WTC11 (cell line): ENCODE measurements at regions not wholly inside any gene's neighbourhood (a gene's known extent, or its start where the extent isn't known, plus 50 kb on each side); places are given as distances from the start of the nearest gene placed in this dataset.

Experiments used
- ATAC-seq: fragments of 200-7000 bp; cut with Tn5 transposase; 2 replicates; pipeline ENCODE4 v1.10.0; 2021; ENCODE audit warnings: mild to moderate bottlenecking, moderate library complexity
- CTCF ChIA-PET: fragments of 300-600 bp; sonication (Branson Sonifier 250); formaldehyde crosslinking; loops from one replicate; lab custom pipeline; 2021; ENCODE audit warnings: antibody characterized with exemption; lab: Charles Lee
- POLR2A ChIA-PET: fragments of 350-600 bp; sonication (Branson Sonifier 250); formaldehyde crosslinking; loops from one replicate; lab custom pipeline; 2021; ENCODE audit warnings: antibody characterized with exemption; lab: Charles Lee
- DNase-seq: peaks from one replicate; pipeline ENCODE4 v3.0.0; 2021; ENCODE audit warnings: low spot score
- H3K27ac Mint-ChIP-seq: 2 replicates; pipeline ENCODE4 v1.8.0; 2021; ENCODE audit warnings: mixed read lengths
- H3K27me3 Mint-ChIP-seq: 2 replicates; pipeline ENCODE4 v1.8.0; 2021; ENCODE audit warnings: low read depth, mild to moderate bottlenecking, moderate library complexity, mixed read lengths
- H3K36me3 Mint-ChIP-seq: 2 replicates; pipeline ENCODE4 v1.8.0; 2021; ENCODE audit warnings: mixed read lengths
- H3K4me1 Mint-ChIP-seq: 2 replicates; pipeline ENCODE4 v1.8.0; 2022; ENCODE audit warnings: mixed read lengths
- H3K4me3 Mint-ChIP-seq: 2 replicates; pipeline ENCODE4 v1.8.0; 2021; ENCODE audit warnings: mild to moderate bottlenecking, moderate library complexity, mixed read lengths
- H3K9me3 Mint-ChIP-seq: 2 replicates; pipeline ENCODE4 v1.8.0; 2021; ENCODE audit warnings: mixed read lengths
- ATF1 ChIP-seq: sonication (generic); formaldehyde crosslinking; IDR thresholded peaks from 2 replicates; pipeline ENCODE4 v1.8.1; 2023; ENCODE audit warnings: mild to moderate bottlenecking, moderate library complexity, missing genetic modification reagents
- CBFB ChIP-seq: sonication (generic); formaldehyde crosslinking; IDR thresholded peaks from 2 replicates; pipeline ENCODE4 v1.8.1; 2022; ENCODE audit warnings: mild to moderate bottlenecking, low read depth, missing genetic modification reagents
- CREB1 ChIP-seq: sonication (generic); formaldehyde crosslinking; IDR thresholded peaks from 2 replicates; pipeline ENCODE4 v1.8.0; 2023; ENCODE audit warnings: mild to moderate bottlenecking, missing genetic modification reagents
- ETV6 ChIP-seq: sonication (generic); formaldehyde crosslinking; IDR thresholded peaks from 2 replicates; pipeline ENCODE4 v1.8.1; 2022; ENCODE audit warnings: mild to moderate bottlenecking, missing genetic modification reagents
- KAT7 ChIP-seq: sonication (generic); formaldehyde crosslinking; IDR thresholded peaks from 2 replicates; pipeline ENCODE4 v1.8.1; 2023; ENCODE audit warnings: missing genetic modification reagents, mild to moderate bottlenecking, borderline replicate concordance
- MYBL2 ChIP-seq: sonication (generic); formaldehyde crosslinking; IDR thresholded peaks from 2 replicates; pipeline ENCODE4 v1.8.1; 2023; ENCODE audit warnings: mild to moderate bottlenecking, moderate library complexity, missing genetic modification reagents
- NFE2L1 ChIP-seq: sonication (generic); formaldehyde crosslinking; IDR thresholded peaks from 2 replicates; pipeline ENCODE4 v1.8.1; 2023; ENCODE audit warnings: missing genetic modification reagents
- NFYB ChIP-seq: sonication (generic); formaldehyde crosslinking; conservative IDR thresholded peaks from 2 replicates; pipeline ENCODE4 v1.8.0; 2022; ENCODE audit warnings: low read depth, missing genetic modification reagents
- OVOL2 ChIP-seq: fragments of 250-450 bp; sonication (Bioruptor Pico); IDR thresholded peaks from 2 replicates; pipeline ENCODE4 v1.9.0; 2021; ENCODE audit warnings: mild to moderate bottlenecking, borderline replicate concordance
- PRRX2 ChIP-seq: fragments of 250-450 bp; sonication (Bioruptor Pico); IDR thresholded peaks from 2 replicates; pipeline ENCODE4 v1.8.0; 2021; ENCODE audit warnings: mild to moderate bottlenecking
- SMAD3 ChIP-seq: sonication (generic); formaldehyde crosslinking; IDR thresholded peaks from 2 replicates; pipeline ENCODE4 v1.8.0; 2022; ENCODE audit warnings: missing genetic modification reagents, mild to moderate bottlenecking, borderline replicate concordance
- SP1 ChIP-seq: sonication (generic); formaldehyde crosslinking; conservative IDR thresholded peaks from 2 replicates; pipeline ENCODE4 v1.8.1; 2022; ENCODE audit warnings: missing genetic modification reagents
- ZNF121 ChIP-seq: sonication (generic); formaldehyde crosslinking; IDR thresholded peaks from 2 replicates; pipeline ENCODE4 v1.8.0; 2023; ENCODE audit warnings: missing genetic modification reagents
- ZNF138 ChIP-seq: sonication (generic); formaldehyde crosslinking; conservative IDR thresholded peaks from 2 replicates; pipeline ENCODE4 v1.8.1; 2022; ENCODE audit warnings: mild to moderate bottlenecking, moderate library complexity, missing genetic modification reagents
- ZNF263 ChIP-seq: sonication (generic); formaldehyde crosslinking; IDR thresholded peaks from 2 replicates; pipeline ENCODE4 v1.8.1; 2022; ENCODE audit warnings: low read depth, mild to moderate bottlenecking, moderate library complexity, missing genetic modification reagents
- TF ChIP-seq, protein P1 (sequence below): sonication (generic); formaldehyde crosslinking; IDR thresholded peaks from 2 replicates; pipeline ENCODE4 v1.8.0; 2023; ENCODE audit warnings: missing genetic modification reagents, mild to moderate bottlenecking, borderline replicate concordance
- TF ChIP-seq, protein P2 (sequence below): fragments of 200-600 bp; IDR thresholded peaks from 2 replicates; pipeline ENCODE4 v1.8.0; 2022; ENCODE audit warnings: antibody characterized with exemption
- TF ChIP-seq, protein P3 (sequence below): sonication (generic); formaldehyde crosslinking; IDR thresholded peaks from 2 replicates; pipeline ENCODE4 v1.8.0; 2022; ENCODE audit warnings: mild to moderate bottlenecking, missing genetic modification reagents
- TF ChIP-seq, protein P4 (sequence below): sonication (generic); formaldehyde crosslinking; IDR thresholded peaks from 2 replicates; pipeline ENCODE4 v1.8.0; 2022; ENCODE audit warnings: mild to moderate bottlenecking, missing genetic modification reagents
- TF ChIP-seq, protein P5 (sequence below): fragments of 250-450 bp; sonication (Bioruptor Pico); IDR thresholded peaks from 2 replicates; pipeline ENCODE4 v1.9.0; 2021; ENCODE audit warnings: mild to moderate bottlenecking, borderline replicate concordance
- TF ChIP-seq, protein P6 (sequence below): sonication (generic); formaldehyde crosslinking; IDR thresholded peaks from 2 replicates; pipeline ENCODE4 v1.8.0; 2022; ENCODE audit warnings: mild to moderate bottlenecking, missing genetic modification reagents

DNA sequence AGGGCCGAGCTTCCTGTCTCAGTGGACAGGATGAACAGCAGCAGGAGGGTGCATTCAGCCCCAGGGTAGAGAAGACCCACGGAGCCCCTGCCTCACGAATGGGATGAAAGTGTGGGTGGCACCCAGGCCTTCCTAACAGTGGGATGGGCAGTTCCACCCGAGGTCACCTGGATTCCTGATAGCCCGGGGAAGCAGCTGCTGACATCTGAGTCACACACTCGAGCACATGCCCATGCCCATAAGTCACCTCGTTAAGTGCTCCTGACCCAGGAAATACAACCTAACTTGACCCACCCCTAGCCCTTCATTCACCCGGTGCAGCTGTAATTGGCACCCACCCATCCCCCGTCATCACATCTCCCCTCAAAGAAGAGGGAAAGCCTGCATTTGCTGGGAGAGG lies 85.3 kb upstream of the FOXF1 start (continued):
- TF ChIP-seq, protein P1, sequence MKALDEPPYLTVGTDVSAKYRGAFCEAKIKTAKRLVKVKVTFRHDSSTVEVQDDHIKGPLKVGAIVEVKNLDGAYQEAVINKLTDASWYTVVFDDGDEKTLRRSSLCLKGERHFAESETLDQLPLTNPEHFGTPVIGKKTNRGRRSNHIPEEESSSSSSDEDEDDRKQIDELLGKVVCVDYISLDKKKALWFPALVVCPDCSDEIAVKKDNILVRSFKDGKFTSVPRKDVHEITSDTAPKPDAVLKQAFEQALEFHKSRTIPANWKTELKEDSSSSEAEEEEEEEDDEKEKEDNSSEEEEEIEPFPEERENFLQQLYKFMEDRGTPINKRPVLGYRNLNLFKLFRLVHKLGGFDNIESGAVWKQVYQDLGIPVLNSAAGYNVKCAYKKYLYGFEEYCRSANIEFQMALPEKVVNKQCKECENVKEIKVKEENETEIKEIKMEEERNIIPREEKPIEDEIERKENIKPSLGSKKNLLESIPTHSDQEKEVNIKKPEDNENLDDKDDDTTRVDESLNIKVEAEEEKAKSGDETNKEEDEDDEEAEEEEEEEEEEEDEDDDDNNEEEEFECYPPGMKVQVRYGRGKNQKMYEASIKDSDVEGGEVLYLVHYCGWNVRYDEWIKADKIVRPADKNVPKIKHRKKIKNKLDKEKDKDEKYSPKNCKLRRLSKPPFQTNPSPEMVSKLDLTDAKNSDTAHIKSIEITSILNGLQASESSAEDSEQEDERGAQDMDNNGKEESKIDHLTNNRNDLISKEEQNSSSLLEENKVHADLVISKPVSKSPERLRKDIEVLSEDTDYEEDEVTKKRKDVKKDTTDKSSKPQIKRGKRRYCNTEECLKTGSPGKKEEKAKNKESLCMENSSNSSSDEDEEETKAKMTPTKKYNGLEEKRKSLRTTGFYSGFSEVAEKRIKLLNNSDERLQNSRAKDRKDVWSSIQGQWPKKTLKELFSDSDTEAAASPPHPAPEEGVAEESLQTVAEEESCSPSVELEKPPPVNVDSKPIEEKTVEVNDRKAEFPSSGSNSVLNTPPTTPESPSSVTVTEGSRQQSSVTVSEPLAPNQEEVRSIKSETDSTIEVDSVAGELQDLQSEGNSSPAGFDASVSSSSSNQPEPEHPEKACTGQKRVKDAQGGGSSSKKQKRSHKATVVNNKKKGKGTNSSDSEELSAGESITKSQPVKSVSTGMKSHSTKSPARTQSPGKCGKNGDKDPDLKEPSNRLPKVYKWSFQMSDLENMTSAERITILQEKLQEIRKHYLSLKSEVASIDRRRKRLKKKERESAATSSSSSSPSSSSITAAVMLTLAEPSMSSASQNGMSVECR = no peak
- no peak for TF ChIP-seq CREB1 (CRISPR knock-in tag)
- TF ChIP-seq KAT7 (CRISPR knock-in tag) = no peak
- TF ChIP-seq, protein P2, sequence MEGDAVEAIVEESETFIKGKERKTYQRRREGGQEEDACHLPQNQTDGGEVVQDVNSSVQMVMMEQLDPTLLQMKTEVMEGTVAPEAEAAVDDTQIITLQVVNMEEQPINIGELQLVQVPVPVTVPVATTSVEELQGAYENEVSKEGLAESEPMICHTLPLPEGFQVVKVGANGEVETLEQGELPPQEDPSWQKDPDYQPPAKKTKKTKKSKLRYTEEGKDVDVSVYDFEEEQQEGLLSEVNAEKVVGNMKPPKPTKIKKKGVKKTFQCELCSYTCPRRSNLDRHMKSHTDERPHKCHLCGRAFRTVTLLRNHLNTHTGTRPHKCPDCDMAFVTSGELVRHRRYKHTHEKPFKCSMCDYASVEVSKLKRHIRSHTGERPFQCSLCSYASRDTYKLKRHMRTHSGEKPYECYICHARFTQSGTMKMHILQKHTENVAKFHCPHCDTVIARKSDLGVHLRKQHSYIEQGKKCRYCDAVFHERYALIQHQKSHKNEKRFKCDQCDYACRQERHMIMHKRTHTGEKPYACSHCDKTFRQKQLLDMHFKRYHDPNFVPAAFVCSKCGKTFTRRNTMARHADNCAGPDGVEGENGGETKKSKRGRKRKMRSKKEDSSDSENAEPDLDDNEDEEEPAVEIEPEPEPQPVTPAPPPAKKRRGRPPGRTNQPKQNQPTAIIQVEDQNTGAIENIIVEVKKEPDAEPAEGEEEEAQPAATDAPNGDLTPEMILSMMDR = no peak
- TF ChIP-seq, protein P3, sequence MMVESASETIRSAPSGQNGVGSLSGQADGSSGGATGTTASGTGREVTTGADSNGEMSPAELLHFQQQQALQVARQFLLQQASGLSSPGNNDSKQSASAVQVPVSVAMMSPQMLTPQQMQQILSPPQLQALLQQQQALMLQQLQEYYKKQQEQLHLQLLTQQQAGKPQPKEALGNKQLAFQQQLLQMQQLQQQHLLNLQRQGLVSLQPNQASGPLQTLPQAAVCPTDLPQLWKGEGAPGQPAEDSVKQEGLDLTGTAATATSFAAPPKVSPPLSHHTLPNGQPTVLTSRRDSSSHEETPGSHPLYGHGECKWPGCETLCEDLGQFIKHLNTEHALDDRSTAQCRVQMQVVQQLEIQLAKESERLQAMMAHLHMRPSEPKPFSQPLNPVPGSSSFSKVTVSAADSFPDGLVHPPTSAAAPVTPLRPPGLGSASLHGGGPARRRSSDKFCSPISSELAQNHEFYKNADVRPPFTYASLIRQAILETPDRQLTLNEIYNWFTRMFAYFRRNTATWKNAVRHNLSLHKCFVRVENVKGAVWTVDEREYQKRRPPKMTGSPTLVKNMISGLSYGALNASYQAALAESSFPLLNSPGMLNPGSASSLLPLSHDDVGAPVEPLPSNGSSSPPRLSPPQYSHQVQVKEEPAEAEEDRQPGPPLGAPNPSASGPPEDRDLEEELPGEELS (CRISPR knock-in tag) = no peak
- TF ChIP-seq CBFB (CRISPR knock-in tag) = no peak
- TF ChIP-seq NFYB (CRISPR knock-in tag) = no peak
- TF ChIP-seq SMAD3 (CRISPR knock-in tag) = no peak
- TF ChIP-seq ZNF263 (CRISPR knock-in tag) = no peak
- TF ChIP-seq ATF1 (CRISPR knock-in tag) = no peak
- TF ChIP-seq MYBL2 (CRISPR knock-in tag) = no peak

DNA sequence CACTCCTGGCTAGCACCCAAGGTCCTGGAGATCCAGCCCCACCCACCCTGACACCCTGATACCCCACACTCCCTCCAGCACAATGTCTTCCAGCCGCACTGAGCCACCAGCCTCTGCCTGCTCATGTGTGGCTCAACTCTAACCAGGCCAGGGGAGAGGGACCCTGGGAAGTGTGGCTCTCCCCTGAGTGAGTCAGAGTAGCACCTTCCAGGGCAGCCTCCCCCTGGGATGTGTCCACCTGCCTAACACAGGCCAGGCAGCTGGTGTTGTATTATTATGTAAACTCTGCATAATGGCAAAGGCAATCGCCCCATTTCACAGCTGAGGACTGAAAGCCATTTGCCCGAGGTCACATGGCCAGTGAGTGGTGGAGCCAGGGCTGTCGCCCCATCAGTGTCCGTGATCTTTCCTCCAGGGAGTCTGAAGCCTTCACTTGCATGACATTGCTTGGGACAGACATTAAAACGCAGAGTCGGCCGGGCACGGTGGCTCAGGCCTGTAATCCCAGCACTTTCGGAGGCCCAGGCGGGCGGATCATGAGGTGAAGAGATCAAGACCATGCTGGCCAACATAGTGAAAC lies 84.2 kb upstream of the FOXF1 start:
- peaks cover 2% of the 10 kb centered on the region; the same call in 1 of the 2 replicates for H3K27me3 Mint-ChIP-seq
- CTCF ChIA-PET = interaction anchor here (0.9 kb wide), 1 partner anchor 85 kb away, joined by 3 read pairs; no protein-coding TSS in a partner anchor
- DNase-seq = no peak
- peaks cover 28% of the 10 kb centered on the region for H3K4me1 Mint-ChIP-seq
- H3K4me3 Mint-ChIP-seq = no peak overlapping the region
- 0 out of 2 replicates have a peak, but pooled peaks have one; percentile 20 for ATAC-seq
- POLR2A ChIA-PET = no interaction called here
- no peaks in the 10 kb centered on the region for H3K36me3 Mint-ChIP-seq
- peaks cover 10% of the 10 kb centered on the region; the same call in 1 of the 2 replicates for H3K9me3 Mint-ChIP-seq
- H3K27ac Mint-ChIP-seq = no peak overlapping the region; the same call in 1 of the 2 replicates
- no peak for TF ChIP-seq NFE2L1
- TF ChIP-seq SP1 (CRISPR knock-in tag) = no peak
- TF ChIP-seq PRRX2 = no peak
- TF ChIP-seq, protein P4, sequence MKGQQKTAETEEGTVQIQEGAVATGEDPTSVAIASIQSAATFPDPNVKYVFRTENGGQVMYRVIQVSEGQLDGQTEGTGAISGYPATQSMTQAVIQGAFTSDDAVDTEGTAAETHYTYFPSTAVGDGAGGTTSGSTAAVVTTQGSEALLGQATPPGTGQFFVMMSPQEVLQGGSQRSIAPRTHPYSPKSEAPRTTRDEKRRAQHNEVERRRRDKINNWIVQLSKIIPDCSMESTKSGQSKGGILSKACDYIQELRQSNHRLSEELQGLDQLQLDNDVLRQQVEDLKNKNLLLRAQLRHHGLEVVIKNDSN (CRISPR knock-in tag) = 0 out of 2 replicates have a peak, but pooled peaks have one; percentile 51
- TF ChIP-seq ZNF121 = 0 out of 2 replicates have a peak, but pooled peaks have one; percentile 18
- TF ChIP-seq, protein P5, sequence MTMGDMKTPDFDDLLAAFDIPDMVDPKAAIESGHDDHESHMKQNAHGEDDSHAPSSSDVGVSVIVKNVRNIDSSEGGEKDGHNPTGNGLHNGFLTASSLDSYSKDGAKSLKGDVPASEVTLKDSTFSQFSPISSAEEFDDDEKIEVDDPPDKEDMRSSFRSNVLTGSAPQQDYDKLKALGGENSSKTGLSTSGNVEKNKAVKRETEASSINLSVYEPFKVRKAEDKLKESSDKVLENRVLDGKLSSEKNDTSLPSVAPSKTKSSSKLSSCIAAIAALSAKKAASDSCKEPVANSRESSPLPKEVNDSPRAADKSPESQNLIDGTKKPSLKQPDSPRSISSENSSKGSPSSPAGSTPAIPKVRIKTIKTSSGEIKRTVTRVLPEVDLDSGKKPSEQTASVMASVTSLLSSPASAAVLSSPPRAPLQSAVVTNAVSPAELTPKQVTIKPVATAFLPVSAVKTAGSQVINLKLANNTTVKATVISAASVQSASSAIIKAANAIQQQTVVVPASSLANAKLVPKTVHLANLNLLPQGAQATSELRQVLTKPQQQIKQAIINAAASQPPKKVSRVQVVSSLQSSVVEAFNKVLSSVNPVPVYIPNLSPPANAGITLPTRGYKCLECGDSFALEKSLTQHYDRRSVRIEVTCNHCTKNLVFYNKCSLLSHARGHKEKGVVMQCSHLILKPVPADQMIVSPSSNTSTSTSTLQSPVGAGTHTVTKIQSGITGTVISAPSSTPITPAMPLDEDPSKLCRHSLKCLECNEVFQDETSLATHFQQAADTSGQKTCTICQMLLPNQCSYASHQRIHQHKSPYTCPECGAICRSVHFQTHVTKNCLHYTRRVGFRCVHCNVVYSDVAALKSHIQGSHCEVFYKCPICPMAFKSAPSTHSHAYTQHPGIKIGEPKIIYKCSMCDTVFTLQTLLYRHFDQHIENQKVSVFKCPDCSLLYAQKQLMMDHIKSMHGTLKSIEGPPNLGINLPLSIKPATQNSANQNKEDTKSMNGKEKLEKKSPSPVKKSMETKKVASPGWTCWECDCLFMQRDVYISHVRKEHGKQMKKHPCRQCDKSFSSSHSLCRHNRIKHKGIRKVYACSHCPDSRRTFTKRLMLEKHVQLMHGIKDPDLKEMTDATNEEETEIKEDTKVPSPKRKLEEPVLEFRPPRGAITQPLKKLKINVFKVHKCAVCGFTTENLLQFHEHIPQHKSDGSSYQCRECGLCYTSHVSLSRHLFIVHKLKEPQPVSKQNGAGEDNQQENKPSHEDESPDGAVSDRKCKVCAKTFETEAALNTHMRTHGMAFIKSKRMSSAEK (CRISPR knock-in tag) = no peak
- TF ChIP-seq ETV6 = no peak
- TF ChIP-seq, protein P6, sequence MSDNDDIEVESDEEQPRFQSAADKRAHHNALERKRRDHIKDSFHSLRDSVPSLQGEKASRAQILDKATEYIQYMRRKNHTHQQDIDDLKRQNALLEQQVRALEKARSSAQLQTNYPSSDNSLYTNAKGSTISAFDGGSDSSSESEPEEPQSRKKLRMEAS (CRISPR knock-in tag) = no peak
- TF ChIP-seq OVOL2 = no peak
- TF ChIP-seq ZNF138 = no peak
